ENCODE measurements at regions not wholly inside any gene's neighbourhood (a gene's known extent, or its start where the extent isn't known, plus 50 kb on each side); places are given as distances from the start of the nearest gene placed in this dataset.

DNA sequence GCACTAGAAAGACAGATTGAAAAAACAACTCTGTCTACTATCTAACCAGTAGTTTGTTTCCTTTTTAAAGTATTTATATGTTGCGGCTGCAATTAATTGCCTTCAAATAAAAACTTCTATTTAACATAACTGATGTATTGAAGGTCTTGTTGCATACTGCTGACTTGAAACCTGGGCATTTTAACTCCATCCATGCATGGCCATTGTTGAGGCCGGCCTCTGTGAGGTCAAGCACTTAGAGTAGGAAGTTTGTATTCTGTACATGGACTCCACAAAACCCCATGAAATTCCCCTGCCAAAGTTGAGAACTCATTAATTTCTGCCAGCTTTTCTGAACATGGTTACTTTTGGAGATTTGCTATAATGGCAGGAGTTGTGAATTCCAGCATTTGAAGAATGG, 150.6 kb downstream of the GAS1 start (continued):
- no peak for TF ChIP-seq ZNF655 (CRISPR knock-in tag; IDR thresholded peaks at IDR 0.05)
- no peak for TF ChIP-seq ZNF584 (CRISPR knock-in tag; IDR thresholded peaks at IDR 0.05; ENCODE audit: low read depth)
- no peak for TF ChIP-seq HMG20B (CRISPR knock-in tag; IDR thresholded peaks at IDR 0.05)
- TF ChIP-seq, protein P1, sequence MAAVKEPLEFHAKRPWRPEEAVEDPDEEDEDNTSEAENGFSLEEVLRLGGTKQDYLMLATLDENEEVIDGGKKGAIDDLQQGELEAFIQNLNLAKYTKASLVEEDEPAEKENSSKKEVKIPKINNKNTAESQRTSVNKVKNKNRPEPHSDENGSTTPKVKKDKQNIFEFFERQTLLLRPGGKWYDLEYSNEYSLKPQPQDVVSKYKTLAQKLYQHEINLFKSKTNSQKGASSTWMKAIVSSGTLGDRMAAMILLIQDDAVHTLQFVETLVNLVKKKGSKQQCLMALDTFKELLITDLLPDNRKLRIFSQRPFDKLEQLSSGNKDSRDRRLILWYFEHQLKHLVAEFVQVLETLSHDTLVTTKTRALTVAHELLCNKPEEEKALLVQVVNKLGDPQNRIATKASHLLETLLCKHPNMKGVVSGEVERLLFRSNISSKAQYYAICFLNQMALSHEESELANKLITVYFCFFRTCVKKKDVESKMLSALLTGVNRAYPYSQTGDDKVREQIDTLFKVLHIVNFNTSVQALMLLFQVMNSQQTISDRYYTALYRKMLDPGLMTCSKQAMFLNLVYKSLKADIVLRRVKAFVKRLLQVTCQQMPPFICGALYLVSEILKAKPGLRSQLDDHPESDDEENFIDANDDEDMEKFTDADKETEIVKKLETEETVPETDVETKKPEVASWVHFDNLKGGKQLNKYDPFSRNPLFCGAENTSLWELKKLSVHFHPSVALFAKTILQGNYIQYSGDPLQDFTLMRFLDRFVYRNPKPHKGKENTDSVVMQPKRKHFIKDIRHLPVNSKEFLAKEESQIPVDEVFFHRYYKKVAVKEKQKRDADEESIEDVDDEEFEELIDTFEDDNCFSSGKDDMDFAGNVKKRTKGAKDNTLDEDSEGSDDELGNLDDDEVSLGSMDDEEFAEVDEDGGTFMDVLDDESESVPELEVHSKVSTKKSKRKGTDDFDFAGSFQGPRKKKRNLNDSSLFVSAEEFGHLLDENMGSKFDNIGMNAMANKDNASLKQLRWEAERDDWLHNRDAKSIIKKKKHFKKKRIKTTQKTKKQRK (IDR thresholded peaks at IDR 0.05; ENCODE audit: borderline replicate concordance, low read depth, low read length) = no peak
- no peak for TF ChIP-seq CTBP1 (IDR thresholded peaks at IDR 0.05; ENCODE audit: borderline replicate concordance)
- no peak for TF ChIP-seq SAFB2 (IDR thresholded peaks at IDR 0.05; ENCODE audit: borderline replicate concordance, low read depth, low read length, severe bottlenecking)
- TF ChIP-seq SREBF1 (IDR thresholded peaks at IDR 0.05; ENCODE audit: borderline replicate concordance, low read depth, low read length) = no peak
- no peak for TF ChIP-seq XRCC5 (IDR thresholded peaks at IDR 0.05; ENCODE audit: low read depth, low read length)
- TF ChIP-seq ZBED1 (IDR thresholded peaks at IDR 0.05) = no peak
- no peak for TF ChIP-seq E2F8 (IDR thresholded peaks at IDR 0.05; ENCODE audit: low read depth, partially characterized antibody)

All from K562 (cell line).